Liver (tissue), 8 donors: ENCODE measurements at regions not wholly inside any gene's neighbourhood (a gene's known extent, or its start where the extent isn't known, plus 50 kb on each side); places are given as distances from the start of the nearest gene placed in this dataset.

ENCODE experiments used
- DNase-seq: peaks from one replicate; pipeline ENCODE4 v3.0.0-alpha.2; 2017; ENCODE audit warnings: low spot score
- H3K27ac ChIP-seq, 2 donors: one replicate each; pipeline ENCODE4 v1.7.0; 2013; ENCODE audit warnings: inconsistent platforms in 2 of 2, low read length in 2 of 2, control low read depth in 1 of 2, low read depth in 1 of 2, mild to moderate bottlenecking in 1 of 2
- H3K27me3 ChIP-seq, 4 donors: one replicate each; pipeline versions ENCODE4 v1.6.1 to v1.7.0; 2013; ENCODE audit warnings: low read length in 3 of 4, inconsistent platforms in 1 of 4, mild to moderate bottlenecking in 1 of 4, moderate library complexity in 1 of 4; ENCODE audit not compliant: control insufficient read depth in 4 of 4, insufficient read depth in 4 of 4
- H3K36me3 ChIP-seq, 4 donors: one replicate each; pipeline versions ENCODE4 v1.6.1 to v1.7.0; 2013; ENCODE audit warnings: low read length in 3 of 4, mild to moderate bottlenecking in 3 of 4, low read depth in 1 of 4, moderate library complexity in 1 of 4; ENCODE audit not compliant: control insufficient read depth in 4 of 4, insufficient read depth in 3 of 4
- H3K4me1 ChIP-seq, 4 donors: one replicate each; pipeline versions ENCODE4 v1.6.1 to v1.7.0; 2013; ENCODE audit warnings: low read length in 3 of 4, mild to moderate bottlenecking in 3 of 4, moderate library complexity in 1 of 4; ENCODE audit not compliant: control insufficient read depth in 4 of 4, insufficient read depth in 4 of 4
- H3K4me3 ChIP-seq, 3 donors: one replicate each; pipeline versions ENCODE4 v1.6.1 to v1.7.0; 2013; ENCODE audit warnings: low read length in 3 of 3, control low read depth in 1 of 3, low read depth in 1 of 3, mild to moderate bottlenecking in 1 of 3
- H3K9ac ChIP-seq, 2 donors: one replicate each; pipeline ENCODE4 v1.7.0; 2013; ENCODE audit warnings: low read length in 2 of 2, mild to moderate bottlenecking in 2 of 2, moderate library complexity in 2 of 2, control low read depth in 1 of 2, low read depth in 1 of 2
- H3K9me3 ChIP-seq, 4 donors: one replicate each; pipeline versions ENCODE4 v1.6.1 to v1.7.0; 2013; ENCODE audit warnings: low read length in 3 of 4; ENCODE audit not compliant: control insufficient read depth in 4 of 4
- EGR1 ChIP-seq, 2 donors: IDR thresholded peaks; 2 replicates each; pipeline ENCODE4 v1.6.1; 2016 to 2018; ENCODE audit warnings: antibody characterized with exemption in 2 of 2, low read depth in 2 of 2
- FOXA1 ChIP-seq: IDR thresholded peaks from 2 replicates; pipeline ENCODE4 v1.6.1; 2016; ENCODE audit warnings: antibody characterized with exemption
- FOXA2 ChIP-seq: IDR thresholded peaks from 2 replicates; pipeline ENCODE4 v1.6.1; 2016; ENCODE audit warnings: antibody characterized with exemption
- GABPA ChIP-seq, 2 donors: IDR thresholded peaks in 1 of 2; conservative IDR thresholded peaks in 1 of 2; 2 replicates each; pipeline ENCODE4 v1.6.1; 2016; ENCODE audit warnings: antibody characterized with exemption in 2 of 2, mild to moderate bottlenecking in 1 of 2, moderate library complexity in 1 of 2
- HNF4A ChIP-seq, 2 donors: conservative IDR thresholded peaks; 2 replicates each; pipeline ENCODE4 v1.6.1; 2016; ENCODE audit warnings: antibody characterized with exemption in 2 of 2, mild to moderate bottlenecking in 2 of 2
- HNF4G ChIP-seq: IDR thresholded peaks from 2 replicates; pipeline ENCODE4 v1.6.1; 2016; ENCODE audit warnings: antibody characterized with exemption
- JUND ChIP-seq, 2 donors: IDR thresholded peaks; 2 replicates each; pipeline ENCODE4 v1.6.1; 2016; ENCODE audit warnings: antibody characterized with exemption in 2 of 2
- NR2F2 ChIP-seq: IDR thresholded peaks from 2 replicates; pipeline ENCODE4 v1.6.1; 2016; ENCODE audit warnings: antibody characterized with exemption
- RAD21 ChIP-seq, 2 donors: IDR thresholded peaks; 2 replicates each; pipeline ENCODE4 v1.6.1; 2016; ENCODE audit warnings: antibody characterized with exemption in 2 of 2, mild to moderate bottlenecking in 2 of 2
- RXRA ChIP-seq, 2 donors: IDR thresholded peaks; 2 replicates each; pipeline ENCODE4 v1.6.1; 2017 to 2018; ENCODE audit warnings: antibody characterized with exemption in 2 of 2, mild to moderate bottlenecking in 1 of 2
- SP1 ChIP-seq: IDR thresholded peaks from 2 replicates; pipeline ENCODE4 v1.6.1; 2018; ENCODE audit warnings: antibody characterized with exemption, mild to moderate bottlenecking
- TAF1 ChIP-seq: conservative IDR thresholded peaks from 2 replicates; pipeline ENCODE4 v1.6.1; 2016; ENCODE audit warnings: antibody characterized with exemption, mild to moderate bottlenecking
- YY1 ChIP-seq: IDR thresholded peaks from 2 replicates; pipeline ENCODE4 v1.6.1; 2016; ENCODE audit warnings: antibody characterized with exemption, mild to moderate bottlenecking
- WGBS: extraction: QIAGEN DNeasy Blood & Tissue Kit; methylation state at CpG from one replicate; pipeline ENCODE4 v1.1.7; 2013; 5-methylcytosine and 5-hydroxymethylcytosine counted together
- TF ChIP-seq, protein P1 (sequence below): IDR thresholded peaks from 2 replicates; pipeline ENCODE4 v1.6.1; 2016; ENCODE audit warnings: antibody characterized with exemption
- TF ChIP-seq, protein P2 (sequence below): IDR thresholded peaks from 2 replicates; pipeline ENCODE4 v1.6.1; 2016; ENCODE audit warnings: antibody characterized with exemption
- TF ChIP-seq, protein P3 (sequence below): IDR thresholded peaks from 2 replicates; pipeline ENCODE4 v1.6.1; 2016; ENCODE audit warnings: antibody characterized with exemption
- TF ChIP-seq, protein P4 (sequence below): fragments of 150-350 bp; IDR thresholded peaks from 2 replicates; pipeline ENCODE4 v1.5.1; 2017; ENCODE audit warnings: improper control_type of control experiment, low read depth, low read length; ENCODE audit not compliant: missing input control
- TF ChIP-seq, protein P5 (sequence below): IDR thresholded peaks from 2 replicates; pipeline ENCODE4 v1.6.1; 2016; ENCODE audit warnings: antibody characterized with exemption, mild to moderate bottlenecking
- donor health status: healthy.
- donor health status: healthy.
- donor health status: healthy.
- donor health status: healthy.
- donor health status: healthy.

DNA sequence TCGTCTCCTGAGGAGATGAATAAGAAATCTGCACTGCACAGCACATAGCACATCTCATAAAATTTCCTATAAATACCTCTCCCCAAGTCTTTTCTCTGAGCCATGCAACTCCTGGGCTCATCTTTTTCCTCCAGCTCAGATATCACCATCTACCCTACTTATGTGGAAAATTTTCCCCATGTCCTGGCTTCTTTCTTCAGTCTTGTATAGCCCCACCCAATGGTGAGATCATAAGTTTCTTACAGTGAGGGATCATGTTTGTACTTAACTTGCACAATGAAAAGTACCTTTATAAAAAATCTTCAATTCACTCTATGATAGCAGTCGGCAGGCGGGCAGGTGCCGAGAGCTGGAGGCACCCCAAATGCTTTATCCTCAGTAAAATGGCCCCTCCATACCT lies 198.6 kb upstream of the S100G start (continued):
- TF ChIP-seq, protein P1, sequence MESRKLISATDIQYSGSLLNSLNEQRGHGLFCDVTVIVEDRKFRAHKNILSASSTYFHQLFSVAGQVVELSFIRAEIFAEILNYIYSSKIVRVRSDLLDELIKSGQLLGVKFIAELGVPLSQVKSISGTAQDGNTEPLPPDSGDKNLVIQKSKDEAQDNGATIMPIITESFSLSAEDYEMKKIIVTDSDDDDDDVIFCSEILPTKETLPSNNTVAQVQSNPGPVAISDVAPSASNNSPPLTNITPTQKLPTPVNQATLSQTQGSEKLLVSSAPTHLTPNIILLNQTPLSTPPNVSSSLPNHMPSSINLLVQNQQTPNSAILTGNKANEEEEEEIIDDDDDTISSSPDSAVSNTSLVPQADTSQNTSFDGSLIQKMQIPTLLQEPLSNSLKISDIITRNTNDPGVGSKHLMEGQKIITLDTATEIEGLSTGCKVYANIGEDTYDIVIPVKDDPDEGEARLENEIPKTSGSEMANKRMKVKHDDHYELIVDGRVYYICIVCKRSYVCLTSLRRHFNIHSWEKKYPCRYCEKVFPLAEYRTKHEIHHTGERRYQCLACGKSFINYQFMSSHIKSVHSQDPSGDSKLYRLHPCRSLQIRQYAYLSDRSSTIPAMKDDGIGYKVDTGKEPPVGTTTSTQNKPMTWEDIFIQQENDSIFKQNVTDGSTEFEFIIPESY, result no peak
- TF ChIP-seq, protein P2, sequence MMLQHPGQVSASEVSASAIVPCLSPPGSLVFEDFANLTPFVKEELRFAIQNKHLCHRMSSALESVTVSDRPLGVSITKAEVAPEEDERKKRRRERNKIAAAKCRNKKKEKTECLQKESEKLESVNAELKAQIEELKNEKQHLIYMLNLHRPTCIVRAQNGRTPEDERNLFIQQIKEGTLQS, result no peak
- no peak for TF ChIP-seq HNF4A (conservative IDR thresholded peaks at IDR 0.05)

DNA sequence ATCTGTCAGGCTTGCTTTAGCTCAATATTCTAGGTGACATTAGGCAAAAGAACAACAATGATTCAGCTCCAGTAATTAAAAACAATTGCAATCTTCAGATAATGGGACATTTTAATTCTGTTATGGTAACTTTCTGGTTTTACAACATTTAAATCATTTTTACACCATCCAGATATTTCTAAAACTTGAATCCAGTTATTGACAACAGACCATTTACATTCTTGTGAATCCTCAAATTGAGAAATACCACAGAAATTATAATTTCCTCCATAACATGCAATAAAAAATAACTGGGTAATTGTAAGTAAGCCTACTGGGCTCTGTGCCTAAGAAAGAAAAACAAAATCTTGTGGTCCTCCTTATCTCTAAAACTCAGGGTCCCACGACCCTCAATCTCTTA lies 195.0 kb upstream of the S100G start:
- no peak overlapping the region for H3K27ac ChIP-seq
- no peaks in the 10 kb centered on the region for H3K9me3 ChIP-seq
- H3K36me3 ChIP-seq, result no peaks in the 10 kb centered on the region
- no peak overlapping the region for H3K9ac ChIP-seq
- no peak for TF ChIP-seq FOXA1
- no peak for TF ChIP-seq JUND (IDR thresholded peaks at IDR 0.05)
- TF ChIP-seq, protein P3, sequence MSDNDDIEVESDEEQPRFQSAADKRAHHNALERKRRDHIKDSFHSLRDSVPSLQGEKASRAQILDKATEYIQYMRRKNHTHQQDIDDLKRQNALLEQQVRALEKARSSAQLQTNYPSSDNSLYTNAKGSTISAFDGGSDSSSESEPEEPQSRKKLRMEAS, result no peak
- WGBS, result 82% methylated on average over 1 of the region's 1 CpG
- no peak for DNase-seq
- H3K27me3 ChIP-seq, result no peaks in the 10 kb centered on the region
- no peak overlapping the region for H3K4me3 ChIP-seq
- H3K4me1 ChIP-seq, result no peaks in the 10 kb centered on the region

DNA sequence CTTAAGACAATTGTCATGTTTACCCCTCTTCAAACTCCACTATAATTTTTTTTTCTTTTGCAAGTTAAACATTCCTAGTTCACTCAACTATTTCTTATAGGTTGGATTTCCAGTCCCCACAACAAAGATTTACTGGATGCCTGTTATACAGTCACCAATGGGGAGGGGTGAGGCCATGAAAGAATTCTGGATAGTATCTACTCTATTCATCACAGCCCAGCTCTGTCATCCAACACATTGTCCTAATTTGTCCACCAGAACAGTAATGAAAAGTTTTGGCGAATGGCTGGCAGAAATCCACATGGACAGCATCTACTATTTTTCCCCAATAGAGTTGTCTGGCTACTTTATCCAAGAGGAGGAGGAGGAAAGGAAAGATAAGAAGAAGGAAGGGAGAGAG lies 192.7 kb upstream of the S100G start:
- Histone ChIP-seq H3K4me1 (no peaks in the 10 kb centered on the region), H3K36me3 (no peaks in the 10 kb centered on the region), H3K27ac (no peak overlapping the region), H3K27me3 (no peaks in the 10 kb centered on the region), H3K9me3 (no peaks in the 10 kb centered on the region), H3K4me3 (no peak overlapping the region), H3K9ac (no peak overlapping the region)
- WGBS, result 93% methylated on average over 1 of the region's 1 CpG
- no peak for DNase-seq
- TF ChIP-seq, protein P2, result no peak
- no peak for TF ChIP-seq YY1

DNA sequence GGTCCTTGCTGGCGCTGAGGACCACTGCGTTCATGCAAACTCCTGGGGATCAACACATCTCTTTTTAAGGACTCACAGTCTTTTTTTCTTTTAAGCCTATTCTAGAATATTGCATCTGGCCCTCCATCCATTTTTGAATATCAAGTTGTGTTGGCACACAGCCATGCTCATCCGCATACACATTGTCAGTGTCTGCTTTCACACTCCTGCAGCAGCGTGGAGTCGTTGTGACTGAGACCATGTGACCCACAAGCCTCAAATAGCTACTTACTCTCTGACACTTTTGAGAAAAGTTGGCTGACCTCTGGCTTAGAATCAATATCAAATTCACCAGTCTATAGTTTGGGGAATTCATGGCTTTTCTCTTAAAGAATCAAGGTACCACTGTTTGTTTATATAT lies 191.8 kb upstream of the S100G start:
- Histone ChIP-seq H3K4me1 (no peaks in the 10 kb centered on the region), H3K27ac (no peak overlapping the region), H3K9ac (no peak overlapping the region), H3K9me3 (no peaks in the 10 kb centered on the region), H3K4me3 (no peak overlapping the region), H3K27me3 (no peaks in the 10 kb centered on the region), H3K36me3 (no peaks in the 10 kb centered on the region)
- 86% methylated on average over 5 of the region's 5 CpGs for WGBS
- DNase-seq, result no peak
- TF ChIP-seq NR2F2 (no peak), RAD21 (IDR thresholded peaks at IDR 0.05) (no peak), GABPA (IDR thresholded peaks at IDR 0.05 in 1 of 2, conservative IDR thresholded peaks at IDR 0.05 in 1 of 2) (no peak), YY1 (no peak), EGR1 (IDR thresholded peaks at IDR 0.05; ENCODE audit: low read depth in 2 of 2) (no peak), HNF4A (conservative IDR thresholded peaks at IDR 0.05) (no peak), RXRA (IDR thresholded peaks at IDR 0.05) (no peak), JUND (IDR thresholded peaks at IDR 0.05) (no peak), HNF4G (no peak), SP1 (no peak), TAF1 (no peak), FOXA2 (no peak)
- TF ChIP-seq, protein P2, result no peak
- TF ChIP-seq, protein P4, sequence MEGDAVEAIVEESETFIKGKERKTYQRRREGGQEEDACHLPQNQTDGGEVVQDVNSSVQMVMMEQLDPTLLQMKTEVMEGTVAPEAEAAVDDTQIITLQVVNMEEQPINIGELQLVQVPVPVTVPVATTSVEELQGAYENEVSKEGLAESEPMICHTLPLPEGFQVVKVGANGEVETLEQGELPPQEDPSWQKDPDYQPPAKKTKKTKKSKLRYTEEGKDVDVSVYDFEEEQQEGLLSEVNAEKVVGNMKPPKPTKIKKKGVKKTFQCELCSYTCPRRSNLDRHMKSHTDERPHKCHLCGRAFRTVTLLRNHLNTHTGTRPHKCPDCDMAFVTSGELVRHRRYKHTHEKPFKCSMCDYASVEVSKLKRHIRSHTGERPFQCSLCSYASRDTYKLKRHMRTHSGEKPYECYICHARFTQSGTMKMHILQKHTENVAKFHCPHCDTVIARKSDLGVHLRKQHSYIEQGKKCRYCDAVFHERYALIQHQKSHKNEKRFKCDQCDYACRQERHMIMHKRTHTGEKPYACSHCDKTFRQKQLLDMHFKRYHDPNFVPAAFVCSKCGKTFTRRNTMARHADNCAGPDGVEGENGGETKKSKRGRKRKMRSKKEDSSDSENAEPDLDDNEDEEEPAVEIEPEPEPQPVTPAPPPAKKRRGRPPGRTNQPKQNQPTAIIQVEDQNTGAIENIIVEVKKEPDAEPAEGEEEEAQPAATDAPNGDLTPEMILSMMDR, result no peak
- TF ChIP-seq, protein P3, result no peak
- TF ChIP-seq, protein P5, sequence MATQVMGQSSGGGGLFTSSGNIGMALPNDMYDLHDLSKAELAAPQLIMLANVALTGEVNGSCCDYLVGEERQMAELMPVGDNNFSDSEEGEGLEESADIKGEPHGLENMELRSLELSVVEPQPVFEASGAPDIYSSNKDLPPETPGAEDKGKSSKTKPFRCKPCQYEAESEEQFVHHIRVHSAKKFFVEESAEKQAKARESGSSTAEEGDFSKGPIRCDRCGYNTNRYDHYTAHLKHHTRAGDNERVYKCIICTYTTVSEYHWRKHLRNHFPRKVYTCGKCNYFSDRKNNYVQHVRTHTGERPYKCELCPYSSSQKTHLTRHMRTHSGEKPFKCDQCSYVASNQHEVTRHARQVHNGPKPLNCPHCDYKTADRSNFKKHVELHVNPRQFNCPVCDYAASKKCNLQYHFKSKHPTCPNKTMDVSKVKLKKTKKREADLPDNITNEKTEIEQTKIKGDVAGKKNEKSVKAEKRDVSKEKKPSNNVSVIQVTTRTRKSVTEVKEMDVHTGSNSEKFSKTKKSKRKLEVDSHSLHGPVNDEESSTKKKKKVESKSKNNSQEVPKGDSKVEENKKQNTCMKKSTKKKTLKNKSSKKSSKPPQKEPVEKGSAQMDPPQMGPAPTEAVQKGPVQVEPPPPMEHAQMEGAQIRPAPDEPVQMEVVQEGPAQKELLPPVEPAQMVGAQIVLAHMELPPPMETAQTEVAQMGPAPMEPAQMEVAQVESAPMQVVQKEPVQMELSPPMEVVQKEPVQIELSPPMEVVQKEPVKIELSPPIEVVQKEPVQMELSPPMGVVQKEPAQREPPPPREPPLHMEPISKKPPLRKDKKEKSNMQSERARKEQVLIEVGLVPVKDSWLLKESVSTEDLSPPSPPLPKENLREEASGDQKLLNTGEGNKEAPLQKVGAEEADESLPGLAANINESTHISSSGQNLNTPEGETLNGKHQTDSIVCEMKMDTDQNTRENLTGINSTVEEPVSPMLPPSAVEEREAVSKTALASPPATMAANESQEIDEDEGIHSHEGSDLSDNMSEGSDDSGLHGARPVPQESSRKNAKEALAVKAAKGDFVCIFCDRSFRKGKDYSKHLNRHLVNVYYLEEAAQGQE, result no peak
